ENCODE measurements at regions not wholly inside any gene's neighbourhood (a gene's known extent, or its start where the extent isn't known, plus 50 kb on each side); places are given as distances from the start of the nearest gene placed in this dataset.

DNA sequence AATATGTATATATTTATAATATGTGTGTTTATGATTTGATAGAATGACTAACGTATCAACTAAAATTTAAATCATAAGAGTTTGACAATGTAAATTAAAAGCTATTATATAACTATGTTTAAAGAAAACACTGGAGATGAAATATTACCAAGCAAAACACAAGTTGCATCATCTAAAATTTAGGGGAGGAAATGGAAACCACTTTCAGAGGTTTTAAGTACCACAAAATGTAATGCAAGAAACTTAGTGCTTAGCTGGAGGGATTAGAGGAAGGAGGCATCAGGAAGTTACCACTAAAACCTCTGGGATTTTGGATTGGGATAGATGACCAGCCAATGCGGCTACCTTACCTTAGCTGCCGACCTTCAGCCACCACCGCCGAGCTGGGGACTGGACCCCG is 1192.1 kb upstream of the PRKX start:
- Histone ChIP-seq H3K4me3 (ENCODE audit: low read length) (no peak overlapping the region), H3K27ac (ENCODE audit: low read depth in 1 of 2, low read length in 2 of 2) (no peak overlapping the region), H3K9me3 (ENCODE audit: control insufficient read depth in 1 of 2, insufficient read depth in 1 of 2, low read length in 2 of 2) (no peaks in the 10 kb centered on the region), H3K4me1 (ENCODE audit: insufficient read depth, low read length) (no peaks in the 10 kb centered on the region), H3K36me3 (ENCODE audit: insufficient read depth, low read length) (no peaks in the 10 kb centered on the region), H3K27me3 (ENCODE audit: control insufficient read depth in 1 of 2, insufficient read depth in 2 of 2, low read length in 2 of 2) (no peaks in the 10 kb centered on the region)
- ChIA-PET POLR2A (no interaction called here), CTCF (no interaction called here)
- TF ChIP-seq, protein P1, sequence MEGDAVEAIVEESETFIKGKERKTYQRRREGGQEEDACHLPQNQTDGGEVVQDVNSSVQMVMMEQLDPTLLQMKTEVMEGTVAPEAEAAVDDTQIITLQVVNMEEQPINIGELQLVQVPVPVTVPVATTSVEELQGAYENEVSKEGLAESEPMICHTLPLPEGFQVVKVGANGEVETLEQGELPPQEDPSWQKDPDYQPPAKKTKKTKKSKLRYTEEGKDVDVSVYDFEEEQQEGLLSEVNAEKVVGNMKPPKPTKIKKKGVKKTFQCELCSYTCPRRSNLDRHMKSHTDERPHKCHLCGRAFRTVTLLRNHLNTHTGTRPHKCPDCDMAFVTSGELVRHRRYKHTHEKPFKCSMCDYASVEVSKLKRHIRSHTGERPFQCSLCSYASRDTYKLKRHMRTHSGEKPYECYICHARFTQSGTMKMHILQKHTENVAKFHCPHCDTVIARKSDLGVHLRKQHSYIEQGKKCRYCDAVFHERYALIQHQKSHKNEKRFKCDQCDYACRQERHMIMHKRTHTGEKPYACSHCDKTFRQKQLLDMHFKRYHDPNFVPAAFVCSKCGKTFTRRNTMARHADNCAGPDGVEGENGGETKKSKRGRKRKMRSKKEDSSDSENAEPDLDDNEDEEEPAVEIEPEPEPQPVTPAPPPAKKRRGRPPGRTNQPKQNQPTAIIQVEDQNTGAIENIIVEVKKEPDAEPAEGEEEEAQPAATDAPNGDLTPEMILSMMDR (IDR thresholded peaks at IDR 0.05), result no peak
- no peaks in the 10 kb centered on the region for H3K4me1 Mint-ChIP-seq (ENCODE audit: low read depth)
- ATAC-seq (ENCODE audit: poor library complexity), result no peak
- no peaks in the 10 kb centered on the region for H3K9me3 Mint-ChIP-seq
- no peak overlapping the region for H3K4me3 Mint-ChIP-seq
- H3K27ac Mint-ChIP-seq, result no peak overlapping the region
- no peaks in the 10 kb centered on the region for H3K36me3 Mint-ChIP-seq (ENCODE audit: low read depth)
- no peaks in the 10 kb centered on the region for H3K27me3 Mint-ChIP-seq
- intact Hi-C loops (cut with DNase I, micrococcal nuclease), result no loop called here
- no peak for DNase-seq

DNA sequence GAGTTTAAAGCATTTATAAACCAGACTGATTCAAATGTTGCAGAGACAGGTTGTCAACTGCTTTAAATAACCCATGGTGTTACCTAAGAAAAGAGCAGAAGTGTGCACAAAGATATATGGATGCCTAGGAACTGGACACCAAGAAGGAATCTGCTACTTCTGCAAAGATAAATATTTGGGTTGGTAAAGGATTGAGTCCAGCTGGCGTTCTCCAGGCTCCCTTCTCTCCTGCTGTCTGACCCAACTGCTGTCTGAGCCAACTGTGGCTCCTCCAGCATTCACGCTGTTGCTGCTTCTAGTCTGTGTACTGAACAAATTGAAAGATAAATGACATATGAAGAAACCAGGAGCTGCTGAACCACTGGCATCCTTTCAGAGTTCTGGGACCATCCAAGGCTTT is 1167.8 kb upstream of the PRKX start:
- Mint-ChIP-seq H3K27me3 (no peaks in the 10 kb centered on the region), H3K9me3 (no peaks in the 10 kb centered on the region), H3K4me3 (no peak overlapping the region), H3K4me1 (ENCODE audit: low read depth) (no peaks in the 10 kb centered on the region), H3K36me3 (ENCODE audit: low read depth) (no peaks in the 10 kb centered on the region), H3K27ac (no peak overlapping the region)
- intact Hi-C loops (cut with DNase I, micrococcal nuclease), result no loop called here
- H3K27ac ChIP-seq (ENCODE audit: low read depth in 1 of 2, low read length in 2 of 2), result no peak overlapping the region
- POLR2A ChIA-PET, result no interaction called here
- TF ChIP-seq, protein P1 (IDR thresholded peaks at IDR 0.05), result no peak
- ATAC-seq (ENCODE audit: poor library complexity) (no peak), DNase-seq (no peak)
- no peaks in the 10 kb centered on the region for H3K27me3 ChIP-seq (ENCODE audit: control insufficient read depth in 1 of 2, insufficient read depth in 2 of 2, low read length in 2 of 2)
- CTCF ChIA-PET, result no interaction called here
- no peaks in the 10 kb centered on the region for H3K9me3 ChIP-seq (ENCODE audit: control insufficient read depth in 1 of 2, insufficient read depth in 1 of 2, low read length in 2 of 2)
- no peaks in the 10 kb centered on the region for H3K36me3 ChIP-seq (ENCODE audit: insufficient read depth, low read length)
- no peak overlapping the region for H3K4me3 ChIP-seq (ENCODE audit: low read length)
- H3K4me1 ChIP-seq (ENCODE audit: insufficient read depth, low read length), result no peaks in the 10 kb centered on the region

DNA sequence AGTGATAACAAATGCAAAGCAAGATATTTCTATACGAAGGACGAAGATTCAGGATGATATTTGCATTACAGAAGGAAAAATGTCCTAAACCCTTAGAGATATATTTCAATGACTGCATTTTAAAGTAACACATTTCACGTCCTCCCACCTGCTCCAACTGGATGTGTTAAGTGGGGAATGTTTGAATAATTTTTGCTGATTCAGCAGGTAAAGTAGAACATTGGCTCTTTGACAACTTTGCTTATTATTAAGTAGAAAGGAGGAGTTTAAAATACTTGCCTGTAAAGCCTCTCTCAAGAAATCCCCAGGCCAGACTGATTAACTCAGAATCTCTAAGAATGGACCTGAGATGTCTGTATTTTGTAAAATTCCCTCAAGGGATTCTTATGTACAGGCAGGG is 1165.2 kb upstream of the PRKX start:
- POLR2A ChIA-PET, result no interaction called here
- intact Hi-C loops (cut with DNase I, micrococcal nuclease), result no loop called here
- no peak overlapping the region for H3K4me3 Mint-ChIP-seq
- Histone ChIP-seq H3K9me3 (ENCODE audit: control insufficient read depth in 1 of 2, insufficient read depth in 1 of 2, low read length in 2 of 2) (no peaks in the 10 kb centered on the region), H3K27ac (ENCODE audit: low read depth in 1 of 2, low read length in 2 of 2) (no peak overlapping the region), H3K4me1 (ENCODE audit: insufficient read depth, low read length) (no peaks in the 10 kb centered on the region), H3K4me3 (ENCODE audit: low read length) (no peak overlapping the region), H3K36me3 (ENCODE audit: insufficient read depth, low read length) (no peaks in the 10 kb centered on the region), H3K27me3 (ENCODE audit: control insufficient read depth in 1 of 2, insufficient read depth in 2 of 2, low read length in 2 of 2) (no peaks in the 10 kb centered on the region)
- H3K36me3 Mint-ChIP-seq (ENCODE audit: low read depth), result no peaks in the 10 kb centered on the region
- no peak for ATAC-seq (ENCODE audit: poor library complexity)
- DNase-seq, result no peak
- CTCF ChIA-PET, result no interaction called here
- H3K27me3 Mint-ChIP-seq, result no peaks in the 10 kb centered on the region
- no peaks in the 10 kb centered on the region for H3K4me1 Mint-ChIP-seq (ENCODE audit: low read depth)
- TF ChIP-seq, protein P1 (IDR thresholded peaks at IDR 0.05), result no peak
- no peak overlapping the region for H3K27ac Mint-ChIP-seq
- H3K9me3 Mint-ChIP-seq, result no peaks in the 10 kb centered on the region

Data from CD4-positive, alpha-beta T cell (primary cell).